Stomach (tissue), 8 donors: ENCODE measurements at regions not wholly inside any gene's neighbourhood (a gene's known extent, or its start where the extent isn't known, plus 50 kb on each side); places are given as distances from the start of the nearest gene placed in this dataset.

Source experiments
- DNase-seq, 2 donors: peaks; one replicate each; pipeline versions ENCODE4 v3.0.0 to v3.0.0-alpha.2; 2013 to 2019
- H3K27ac ChIP-seq, 5 donors: fragments of 200-600 bp in 4 of 5; sonication (generic) in 4 of 5; one replicate each; pipeline ENCODE4 v1.5.1; 2013 to 2019; ENCODE audit warnings: mild to moderate bottlenecking in 1 of 5, moderate library complexity in 1 of 5
- H3K27me3 ChIP-seq, 3 donors: fragments of 200-600 bp; sonication (generic); one replicate each; pipeline ENCODE4 v1.5.1; 2017 to 2019; ENCODE audit warnings: mixed run types in 1 of 3
- H3K36me3 ChIP-seq, 4 donors: fragments of 200-600 bp; sonication (generic); 1 replicate in 3 of 4; 2 replicates in 1 of 4; pipeline ENCODE4 v1.5.1; 2016 to 2019
- H3K4me1 ChIP-seq, 4 donors: fragments of 200-600 bp; sonication (generic); one replicate each; pipeline ENCODE4 v1.5.1; 2016 to 2019
- H3K4me3 ChIP-seq, 4 donors: fragments of 200-600 bp; sonication (generic) in 3 of 4; one replicate each; pipeline ENCODE4 v1.5.1; 2016 to 2019; ENCODE audit warnings: mild to moderate bottlenecking in 1 of 4
- H3K9me3 ChIP-seq, 4 donors: fragments of 200-600 bp; sonication (generic); one replicate each; pipeline ENCODE4 v1.5.1; 2016 to 2019
- CTCF ChIP-seq, 7 experiments: fragments of 450-650 bp in 4 of 7; fragments of 200-600 bp in 3 of 7; sonication (generic) in 3 of 7; IDR thresholded peaks; one replicate each; pipeline ENCODE4 v1.5.1; 2016 to 2019; ENCODE audit warnings: antibody characterized with exemption in 7 of 7, control low read depth in 2 of 7, mild to moderate bottlenecking in 1 of 7
- EP300 ChIP-seq: sonication (generic); formaldehyde crosslinking; IDR thresholded peaks from one replicate; pipeline ENCODE4 v1.6.1; 2017; ENCODE audit warnings: antibody characterized with exemption
- POLR2A ChIP-seq, 4 donors: fragments of 450-650 bp; IDR thresholded peaks; one replicate each; pipeline ENCODE4 v1.6.1; 2016; ENCODE audit warnings: antibody characterized with exemption in 4 of 4, control low read depth in 2 of 4, mild to moderate bottlenecking in 1 of 4, moderate library complexity in 1 of 4
- POLR2AphosphoS5 ChIP-seq, 3 donors: sonication (generic); formaldehyde crosslinking; IDR thresholded peaks; one replicate each; pipeline ENCODE4 v1.6.1; 2016; ENCODE audit warnings: antibody characterized with exemption in 3 of 3
- WGBS, 5 donors: extraction: QIAGEN DNeasy Blood & Tissue Kit in 3 of 5; methylation state at CpG; one replicate each; pipeline versions ENCODE4 v1.1.5 to v1.1.7; 2013 to 2018; 5-methylcytosine and 5-hydroxymethylcytosine counted together
- intact Hi-C: fragments of 100-400 bp; cut with DNase I; formaldehyde crosslinking; loops from one replicate; pipeline ENCODE4 v1.15.1; 2023; ENCODE audit warnings: low total_unique reads
- donor health status: healthy with polysubstance abuse.
- donor health status: Bipolar disorder and iron deficiency.
- donor health status: healthy.

- Histone ChIP-seq H3K9me3 (no peaks in the 10 kb centered on the region), H3K27ac (no peak overlapping the region), H3K4me3 (no peak overlapping the region), H3K4me1 (peaks cover 0 to 4% (median 2%) of the 10 kb centered on the region in 4 donors), H3K36me3 (no peaks in the 10 kb centered on the region), H3K27me3 (no peaks in the 10 kb centered on the region)
- intact Hi-C loops, result no loop called here
- WGBS, 5 donors, result 11 to 46% (median 29%) methylated on average over 1 of the region's 1 CpG
- TF ChIP-seq CTCF (IDR thresholded peaks at IDR 0.05) (no peak), EP300 (no peak), POLR2AphosphoS5 (IDR thresholded peaks at IDR 0.05) (no peak), POLR2A (IDR thresholded peaks at IDR 0.05) (no peak)
- no peak for DNase-seq
These were observed 92.1 kb upstream of the CXCL12 start for GRCh38 chr10:44477046-44477425.

- Histone ChIP-seq H3K27ac (no peak overlapping the region), H3K4me1 (peaks cover 0 to 4% (median 2%) of the 10 kb centered on the region in 4 donors), H3K36me3 (no peaks in the 10 kb centered on the region), H3K4me3 (no peak overlapping the region), H3K9me3 (no peaks in the 10 kb centered on the region), H3K27me3 (no peaks in the 10 kb centered on the region)
- TF ChIP-seq POLR2AphosphoS5 (IDR thresholded peaks at IDR 0.05) (no peak), POLR2A (IDR thresholded peaks at IDR 0.05) (no peak), CTCF (IDR thresholded peaks at IDR 0.05) (no peak), EP300 (no peak)
- WGBS, 5 donors, result 52 to 94% (median 72%) methylated on average over 2 of the region's 2 CpGs
- no peak for DNase-seq
- intact Hi-C loops, result no loop called here
These were observed 93.1 kb upstream of the CXCL12 start for GRCh38 chr10:44478040-44478439.

GRCh38 chr10:44478876-44479705 is 94.2 kb upstream of the CXCL12 start:
- WGBS, 5 donors, result 58 to 63% (median 60%) methylated on average over 8 of the region's 8 CpGs
- no peaks in the 10 kb centered on the region for H3K27me3 ChIP-seq
- peaks cover 0 to 4% (median 2%) of the 10 kb centered on the region in 4 donors for H3K4me1 ChIP-seq
- H3K9me3 ChIP-seq, result no peaks in the 10 kb centered on the region
- DNase-seq, result peak in 1 of 2 donors; percentile 42
- no peak overlapping the region for H3K27ac ChIP-seq
- intact Hi-C loops, result no loop called here
- H3K4me3 ChIP-seq, result no peak overlapping the region
- H3K36me3 ChIP-seq, result no peaks in the 10 kb centered on the region
- no peak for TF ChIP-seq POLR2AphosphoS5 (IDR thresholded peaks at IDR 0.05)
- no peak for TF ChIP-seq CTCF (IDR thresholded peaks at IDR 0.05)
- no peak for TF ChIP-seq POLR2A (IDR thresholded peaks at IDR 0.05)
- TF ChIP-seq EP300, result no peak

- Histone ChIP-seq H3K36me3 (no peaks in the 10 kb centered on the region), H3K27ac (no peak overlapping the region), H3K4me1 (no peaks in the 10 kb centered on the region), H3K27me3 (no peaks in the 10 kb centered on the region), H3K4me3 (no peak overlapping the region), H3K9me3 (peaks cover 0 to 11% (median 0%) of the 10 kb centered on the region in 4 donors)
- no peak for DNase-seq
- intact Hi-C loops, result no loop called here
- WGBS, 5 donors, result 54 to 64% (median 58%) methylated on average over 3 of the region's 3 CpGs
- TF ChIP-seq POLR2A (IDR thresholded peaks at IDR 0.05) (no peak), POLR2AphosphoS5 (IDR thresholded peaks at IDR 0.05) (no peak), CTCF (IDR thresholded peaks at IDR 0.05) (no peak)
These were observed 107.8 kb upstream of the CXCL12 start for GRCh38 chr10:44492678-44493077.
